ENCODE measurements at regions not wholly inside any gene's neighbourhood (a gene's known extent, or its start where the extent isn't known, plus 50 kb on each side); places are given as distances from the start of the nearest gene placed in this dataset.

DNA sequence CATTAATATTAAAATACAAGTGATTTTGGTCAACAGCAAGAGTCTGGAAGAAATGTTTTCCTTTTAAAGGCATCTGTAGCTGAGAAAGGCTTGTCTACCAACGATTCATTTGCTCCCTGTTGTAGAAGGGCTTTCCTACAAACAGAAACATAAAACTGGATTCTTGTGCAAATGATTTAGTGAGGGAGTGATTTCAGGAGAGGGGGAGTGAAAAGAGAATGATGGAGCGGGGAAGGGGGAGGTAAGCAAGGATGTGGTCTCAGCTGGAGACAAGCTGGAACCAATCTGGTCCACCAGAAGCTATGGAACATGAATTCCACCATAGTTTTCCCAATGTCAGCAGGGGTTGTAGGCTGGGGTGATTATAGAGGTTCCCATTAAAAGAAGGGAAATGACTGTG lies 196.3 kb downstream of the FBXO4 start:
- peaks cover 4% of the 10 kb centered on the region for H3K27me3 Mint-ChIP-seq
- no peak overlapping the region for H3K27ac Mint-ChIP-seq
- no peak overlapping the region for H3K4me3 Mint-ChIP-seq
- Histone ChIP-seq H3K27me3 (ENCODE audit: control insufficient read depth in 1 of 2, insufficient read depth in 2 of 2, low read length in 2 of 2) (peaks cover 0 to 3% of the 10 kb centered on the region in 2 experiments), H3K4me3 (ENCODE audit: low read length) (no peak overlapping the region), H3K9me3 (ENCODE audit: control insufficient read depth in 1 of 2, insufficient read depth in 1 of 2, low read length in 2 of 2) (no peaks in the 10 kb centered on the region), H3K4me1 (ENCODE audit: insufficient read depth, low read length) (no peaks in the 10 kb centered on the region), H3K36me3 (ENCODE audit: insufficient read depth, low read length) (no peaks in the 10 kb centered on the region), H3K27ac (ENCODE audit: low read depth in 1 of 2, low read length in 2 of 2) (no peak overlapping the region)
- no peaks in the 10 kb centered on the region for H3K36me3 Mint-ChIP-seq (ENCODE audit: low read depth)
- no peak for DNase-seq
- ChIA-PET POLR2A (no interaction called here), CTCF (interaction anchor here (1.1 kb wide), 1 partner anchor 14 kb away, joined by 3 read pairs; no protein-coding TSS in a partner anchor)
- TF ChIP-seq, protein P1, sequence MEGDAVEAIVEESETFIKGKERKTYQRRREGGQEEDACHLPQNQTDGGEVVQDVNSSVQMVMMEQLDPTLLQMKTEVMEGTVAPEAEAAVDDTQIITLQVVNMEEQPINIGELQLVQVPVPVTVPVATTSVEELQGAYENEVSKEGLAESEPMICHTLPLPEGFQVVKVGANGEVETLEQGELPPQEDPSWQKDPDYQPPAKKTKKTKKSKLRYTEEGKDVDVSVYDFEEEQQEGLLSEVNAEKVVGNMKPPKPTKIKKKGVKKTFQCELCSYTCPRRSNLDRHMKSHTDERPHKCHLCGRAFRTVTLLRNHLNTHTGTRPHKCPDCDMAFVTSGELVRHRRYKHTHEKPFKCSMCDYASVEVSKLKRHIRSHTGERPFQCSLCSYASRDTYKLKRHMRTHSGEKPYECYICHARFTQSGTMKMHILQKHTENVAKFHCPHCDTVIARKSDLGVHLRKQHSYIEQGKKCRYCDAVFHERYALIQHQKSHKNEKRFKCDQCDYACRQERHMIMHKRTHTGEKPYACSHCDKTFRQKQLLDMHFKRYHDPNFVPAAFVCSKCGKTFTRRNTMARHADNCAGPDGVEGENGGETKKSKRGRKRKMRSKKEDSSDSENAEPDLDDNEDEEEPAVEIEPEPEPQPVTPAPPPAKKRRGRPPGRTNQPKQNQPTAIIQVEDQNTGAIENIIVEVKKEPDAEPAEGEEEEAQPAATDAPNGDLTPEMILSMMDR (IDR thresholded peaks at IDR 0.05), result no peak
- H3K4me1 Mint-ChIP-seq (ENCODE audit: low read depth), result no peaks in the 10 kb centered on the region
- no peak for ATAC-seq (ENCODE audit: poor library complexity)
- peaks cover 2% of the 10 kb centered on the region for H3K9me3 Mint-ChIP-seq
- intact Hi-C loops (cut with DNase I, micrococcal nuclease), result no loop called here

DNA sequence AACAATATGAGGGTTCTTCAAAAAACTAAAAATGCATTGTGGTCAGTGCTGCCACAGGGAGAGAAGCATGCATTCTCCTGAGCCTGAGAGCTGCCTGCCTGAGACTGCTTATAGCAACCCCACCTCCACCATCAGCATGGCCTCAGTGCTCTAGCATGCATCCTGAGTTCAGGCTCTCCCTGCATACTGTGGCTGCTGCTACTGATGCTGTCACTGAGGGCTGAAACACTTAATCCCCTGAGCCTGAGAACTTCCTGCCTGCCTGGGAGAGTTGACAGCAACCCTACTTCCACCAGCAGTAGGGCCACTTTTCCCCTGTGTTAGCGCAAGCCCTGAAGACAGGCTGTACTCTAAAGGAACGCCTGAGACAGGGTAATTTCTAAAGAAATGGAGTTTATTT lies 206.0 kb downstream of the FBXO4 start:
- H3K9me3 Mint-ChIP-seq, result peaks cover 5% of the 10 kb centered on the region
- H3K27me3 ChIP-seq (ENCODE audit: control insufficient read depth in 1 of 2, insufficient read depth in 2 of 2, low read length in 2 of 2), result peaks cover 0 to 3% of the 10 kb centered on the region in 2 experiments
- no peaks in the 10 kb centered on the region for H3K36me3 Mint-ChIP-seq (ENCODE audit: low read depth)
- no peak overlapping the region for H3K4me3 ChIP-seq (ENCODE audit: low read length)
- intact Hi-C loops (cut with DNase I, micrococcal nuclease), result no loop called here
- peaks cover 0 to 7% of the 10 kb centered on the region in 2 experiments for H3K9me3 ChIP-seq (ENCODE audit: control insufficient read depth in 1 of 2, insufficient read depth in 1 of 2, low read length in 2 of 2)
- ChIA-PET POLR2A (no interaction called here), CTCF (no interaction called here)
- H3K4me1 ChIP-seq (ENCODE audit: insufficient read depth, low read length), result no peaks in the 10 kb centered on the region
- no peak overlapping the region for H3K27ac ChIP-seq (ENCODE audit: low read depth in 1 of 2, low read length in 2 of 2)
- no peak overlapping the region for H3K27ac Mint-ChIP-seq
- H3K27me3 Mint-ChIP-seq, result peaks cover 5% of the 10 kb centered on the region
- ATAC-seq (ENCODE audit: poor library complexity), result no peak
- no peaks in the 10 kb centered on the region for H3K4me1 Mint-ChIP-seq (ENCODE audit: low read depth)
- no peak overlapping the region for H3K4me3 Mint-ChIP-seq
- no peak for DNase-seq
- TF ChIP-seq, protein P1 (IDR thresholded peaks at IDR 0.05), result no peak
- H3K36me3 ChIP-seq (ENCODE audit: insufficient read depth, low read length), result no peaks in the 10 kb centered on the region

DNA sequence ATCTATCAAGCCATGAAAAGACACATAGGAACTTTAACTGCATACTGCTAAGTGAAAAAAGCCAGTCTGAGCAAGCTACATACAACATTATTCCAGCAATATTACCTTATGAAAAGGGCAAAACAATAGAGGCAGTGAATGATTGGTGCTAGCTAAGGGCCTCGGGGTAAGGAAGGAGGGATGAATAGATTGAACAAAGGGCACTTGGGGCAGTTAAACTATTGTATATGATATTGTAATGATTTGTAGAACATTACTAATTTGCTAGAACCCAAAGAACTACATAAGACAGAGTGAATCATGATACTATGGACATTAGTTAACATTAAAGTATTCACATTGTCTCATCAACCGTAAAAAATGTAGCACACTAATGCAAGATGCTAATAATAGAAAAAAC lies 218.3 kb downstream of the FBXO4 start:
- CTCF ChIA-PET, result no interaction called here
- Mint-ChIP-seq H3K4me3 (no peak overlapping the region), H3K36me3 (ENCODE audit: low read depth) (no peaks in the 10 kb centered on the region), H3K9me3 (peaks cover 10% of the 10 kb centered on the region), H3K27me3 (no peaks in the 10 kb centered on the region), H3K27ac (no peak overlapping the region), H3K4me1 (ENCODE audit: low read depth) (no peaks in the 10 kb centered on the region)
- no peaks in the 10 kb centered on the region for H3K4me1 ChIP-seq (ENCODE audit: insufficient read depth, low read length)
- no peak overlapping the region for H3K27ac ChIP-seq (ENCODE audit: low read depth in 1 of 2, low read length in 2 of 2)
- peaks cover 0 to 11% of the 10 kb centered on the region in 2 experiments for H3K9me3 ChIP-seq (ENCODE audit: control insufficient read depth in 1 of 2, insufficient read depth in 1 of 2, low read length in 2 of 2)
- ATAC-seq (ENCODE audit: poor library complexity) (no peak), DNase-seq (no peak)
- no peaks in the 10 kb centered on the region for H3K36me3 ChIP-seq (ENCODE audit: insufficient read depth, low read length)
- intact Hi-C loops (cut with DNase I, micrococcal nuclease), result loop anchor here in 1 of 2 experiments (10.0 kb wide), 1 partner anchor 1129 kb away; no protein-coding TSS in a partner anchor
- POLR2A ChIA-PET, result no interaction called here
- no peak overlapping the region for H3K4me3 ChIP-seq (ENCODE audit: low read length)
- no peaks in the 10 kb centered on the region for H3K27me3 ChIP-seq (ENCODE audit: control insufficient read depth in 1 of 2, insufficient read depth in 2 of 2, low read length in 2 of 2)
- TF ChIP-seq, protein P1 (IDR thresholded peaks at IDR 0.05), result no peak

Data from CD4-positive, alpha-beta T cell (primary cell).